Fibroblast of lung (primary cell): ENCODE measurements at regions not wholly inside any gene's neighbourhood (a gene's known extent, or its start where the extent isn't known, plus 50 kb on each side); places are given as distances from the start of the nearest gene placed in this dataset.
"Not testable (repeated sequence)": the region's sequence is repeated elsewhere in the genome, so short reads cannot be mapped to it uniquely, and the experiment has no call there.

Experiments used
- DNase-seq, 2 donors: peaks; one replicate each; pipeline versions ENCODE4 v3.0.0 to v3.0.0-alpha.2; 2010; ENCODE audit warnings: low read depth in 2 of 2
- H2AFZ ChIP-seq: 2 replicates; pipeline ENCODE4 v1.5.1; 2012; ENCODE audit warnings: low read length, control low read depth, inconsistent platforms
- H3K27ac ChIP-seq: 2 replicates; pipeline ENCODE4 v1.5.1; 2011; ENCODE audit warnings: low read length, control low read depth; ENCODE audit not compliant: insufficient read depth
- H3K27me3 ChIP-seq: 2 replicates; pipeline ENCODE4 v1.5.1; 2011; ENCODE audit warnings: mild to moderate bottlenecking, low read length; ENCODE audit not compliant: control insufficient read depth, insufficient read depth
- H3K36me3 ChIP-seq: 2 replicates; pipeline ENCODE4 v1.5.1; 2011; ENCODE audit warnings: low read length; ENCODE audit not compliant: control insufficient read depth, insufficient read depth
- H3K4me1 ChIP-seq: 2 replicates; pipeline ENCODE4 v1.5.1; 2011; ENCODE audit warnings: low read length; ENCODE audit not compliant: control insufficient read depth, insufficient read depth; ENCODE audit errors: extremely low read depth
- H3K4me2 ChIP-seq: 2 replicates; pipeline ENCODE4 v1.5.1; 2011; ENCODE audit warnings: low read length, control low read depth; ENCODE audit not compliant: insufficient read depth; ENCODE audit errors: extremely low read depth
- H3K4me3 ChIP-seq, 4 experiments: fragments of 200-600 bp in 1 of 4; sonication (generic) in 1 of 4; replicated peaks in 1 of 4; 2 replicates each; pipeline ENCODE4 v1.5.1; 2011 to 2016; ENCODE audit warnings: low read length in 4 of 4, low read depth in 3 of 4, mild to moderate bottlenecking in 3 of 4, control low read depth in 2 of 4, inconsistent platforms in 1 of 4, mixed read lengths in 1 of 4; ENCODE audit not compliant: insufficient read depth in 1 of 4; ENCODE audit errors: control extremely low read depth in 1 of 4
- H3K79me2 ChIP-seq: 2 replicates; pipeline ENCODE4 v1.5.1; 2012; ENCODE audit warnings: mild to moderate bottlenecking, low read length, inconsistent platforms; ENCODE audit not compliant: control insufficient read depth, insufficient read depth
- H3K9ac ChIP-seq: 2 replicates; pipeline ENCODE4 v1.5.1; 2011; ENCODE audit warnings: mild to moderate bottlenecking, low read length, control low read depth; ENCODE audit not compliant: insufficient read depth
- H3K9me3 ChIP-seq: 2 replicates; pipeline ENCODE4 v1.5.1; 2012; ENCODE audit warnings: low read depth, low read length; ENCODE audit not compliant: control insufficient read depth, insufficient read depth
- H4K20me1 ChIP-seq: 2 replicates; pipeline ENCODE4 v1.5.1; 2011; ENCODE audit warnings: low read length; ENCODE audit not compliant: control insufficient read depth, insufficient read depth; ENCODE audit errors: extremely low read depth
- EZH2 ChIP-seq: IDR thresholded peaks from 2 replicates; pipeline ENCODE4 v1.5.1; 2012; ENCODE audit warnings: low read length, control low read depth, mild to moderate bottlenecking; ENCODE audit errors: missing control alignments
- TF ChIP-seq, protein P1 (sequence below), 2 donors: IDR thresholded peaks in 1 of 2; conservative IDR thresholded peaks in 1 of 2; 1 replicate in 1 of 2; 2 replicates in 1 of 2; pipeline ENCODE4 v1.5.1; 2011 to 2012; ENCODE audit warnings: low read length in 2 of 2, control low read depth in 1 of 2, inconsistent platforms in 1 of 2, low read depth in 1 of 2, mild to moderate bottlenecking in 1 of 2

GRCh38 chr6:84596488-84596887 is 167.9 kb downstream of the TBX18 start:
- Histone ChIP-seq H3K4me1 (no peaks in the 10 kb centered on the region), H4K20me1 (no peaks in the 10 kb centered on the region), H3K4me3 (no peak overlapping the region)

DNA sequence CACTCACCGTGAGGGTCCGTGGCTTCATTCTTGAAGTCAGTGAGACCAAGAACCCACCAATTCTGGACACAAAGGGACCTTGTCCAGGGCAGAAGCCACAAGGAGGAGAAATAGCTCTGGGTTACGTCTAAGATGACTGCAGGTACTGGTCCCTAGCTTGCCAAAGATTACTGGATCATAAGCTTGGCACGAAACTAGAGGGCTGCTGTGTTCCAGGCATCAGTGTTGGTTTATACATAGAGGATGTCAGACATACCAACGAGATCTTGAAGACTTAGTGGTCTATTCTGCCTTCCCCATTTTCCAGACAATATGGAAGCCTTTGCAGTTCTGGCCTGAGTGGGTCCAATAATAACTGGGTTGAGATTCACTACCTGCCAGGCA is 175.7 kb downstream of the TBX18 start:
- no peaks in the 10 kb centered on the region for H3K79me2 ChIP-seq
- H3K4me1 ChIP-seq = no peaks in the 10 kb centered on the region
- no peak overlapping the region for H3K4me3 ChIP-seq
- no peaks in the 10 kb centered on the region for H3K36me3 ChIP-seq
- H3K9me3 ChIP-seq = no peaks in the 10 kb centered on the region
- no peak overlapping the region for H3K9ac ChIP-seq
- DNase-seq = no peak
- TF ChIP-seq, protein P1, sequence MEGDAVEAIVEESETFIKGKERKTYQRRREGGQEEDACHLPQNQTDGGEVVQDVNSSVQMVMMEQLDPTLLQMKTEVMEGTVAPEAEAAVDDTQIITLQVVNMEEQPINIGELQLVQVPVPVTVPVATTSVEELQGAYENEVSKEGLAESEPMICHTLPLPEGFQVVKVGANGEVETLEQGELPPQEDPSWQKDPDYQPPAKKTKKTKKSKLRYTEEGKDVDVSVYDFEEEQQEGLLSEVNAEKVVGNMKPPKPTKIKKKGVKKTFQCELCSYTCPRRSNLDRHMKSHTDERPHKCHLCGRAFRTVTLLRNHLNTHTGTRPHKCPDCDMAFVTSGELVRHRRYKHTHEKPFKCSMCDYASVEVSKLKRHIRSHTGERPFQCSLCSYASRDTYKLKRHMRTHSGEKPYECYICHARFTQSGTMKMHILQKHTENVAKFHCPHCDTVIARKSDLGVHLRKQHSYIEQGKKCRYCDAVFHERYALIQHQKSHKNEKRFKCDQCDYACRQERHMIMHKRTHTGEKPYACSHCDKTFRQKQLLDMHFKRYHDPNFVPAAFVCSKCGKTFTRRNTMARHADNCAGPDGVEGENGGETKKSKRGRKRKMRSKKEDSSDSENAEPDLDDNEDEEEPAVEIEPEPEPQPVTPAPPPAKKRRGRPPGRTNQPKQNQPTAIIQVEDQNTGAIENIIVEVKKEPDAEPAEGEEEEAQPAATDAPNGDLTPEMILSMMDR (conservative IDR thresholded peaks at IDR 0.05 in 1 of 2, IDR thresholded peaks at IDR 0.05 in 1 of 2; ENCODE audit: low read depth in 1 of 2, low read length in 2 of 2) = no peak
- TF ChIP-seq EZH2 = no peak
- no peaks in the 10 kb centered on the region for H4K20me1 ChIP-seq
- no peak overlapping the region for H2AFZ ChIP-seq
- no peak overlapping the region for H3K4me2 ChIP-seq
- no peaks in the 10 kb centered on the region for H3K27me3 ChIP-seq
- no peak overlapping the region for H3K27ac ChIP-seq

More at GRCh38 chr6:84596488-84596887, 167.9 kb downstream of the TBX18 start:
- Histone ChIP-seq H3K9me3 (no peaks in the 10 kb centered on the region), H3K27me3 (no peaks in the 10 kb centered on the region), H2AFZ (no peak overlapping the region), H3K27ac (no peak overlapping the region), H3K9ac (no peak overlapping the region), H3K36me3 (no peaks in the 10 kb centered on the region), H3K4me2 (no peak overlapping the region), H3K79me2 (no peaks in the 10 kb centered on the region)
- TF ChIP-seq EZH2 = no peak
- TF ChIP-seq, protein P1 (conservative IDR thresholded peaks at IDR 0.05 in 1 of 2, IDR thresholded peaks at IDR 0.05 in 1 of 2; ENCODE audit: low read depth in 1 of 2, low read length in 2 of 2) = no peak
- no peak for DNase-seq

- H3K9ac ChIP-seq, DNase-seq, H3K79me2 ChIP-seq, H4K20me1 ChIP-seq, H2AFZ ChIP-seq, H3K4me3 ChIP-seq, H3K36me3 ChIP-seq, H3K27ac ChIP-seq, H3K27me3 ChIP-seq, H3K4me1 ChIP-seq, H3K9me3 ChIP-seq, H3K4me2 ChIP-seq: not testable (repeated sequence)
Observed at GRCh38 chr6:84587994-84588696, 176.3 kb downstream of the TBX18 start.

- DNase-seq, H3K4me3 ChIP-seq, H3K79me2 ChIP-seq, H3K4me1 ChIP-seq, H3K4me2 ChIP-seq, H3K36me3 ChIP-seq, H2AFZ ChIP-seq, H3K9me3 ChIP-seq, H4K20me1 ChIP-seq, H3K27ac ChIP-seq, H3K27me3 ChIP-seq, H3K9ac ChIP-seq: not testable (repeated sequence)
Observed at GRCh38 chr6:84587202-84587940, 177.0 kb downstream of the TBX18 start.
